GM12878 (cell line): ENCODE measurements at regions not wholly inside any gene's neighbourhood (a gene's known extent, or its start where the extent isn't known, plus 50 kb on each side); places are given as distances from the start of the nearest gene placed in this dataset.

Experiments
- ATAC-seq: fragments of 200-7000 bp; cut with Tn5 transposase; 3 replicates; pipeline ENCODE4 v1.9.1; 2020; ENCODE audit warnings: mild to moderate bottlenecking, moderate library complexity
- BruUV-seq: library from RNA; stranded (reverse); fragments of 400-500 nt; replicated peaks from 2 replicates; lab custom pipeline; 2021; lab: Mats Ljungman, UMichigan
- CTCF ChIA-PET: fragments of 300-600 bp; sonication (Branson Sonifier 250); formaldehyde crosslinking; extraction: SDS; loops from one replicate; lab custom pipeline; 2021; ENCODE audit warnings: inconsistent platforms; lab: Yijun Ruan, JAX
- POLR2A ChIA-PET: fragments of 350-600 bp; formaldehyde crosslinking; extraction: SDS; loops from one replicate; lab custom pipeline; 2021; ENCODE audit warnings: inconsistent platforms; lab: Charles Lee
- RAD21 ChIA-PET: fragments of 300-600 bp; sonication (Branson Sonifier 250); formaldehyde crosslinking; loops from one replicate; lab custom pipeline; 2023; ENCODE audit warnings: antibody characterized with exemption; ENCODE audit not compliant: unreplicated experiment; lab: Charles Lee
- SMC1A ChIA-PET: fragments of 300-600 bp; sonication (Branson Sonifier 250); formaldehyde crosslinking; loops from one replicate; lab custom pipeline; 2023; ENCODE audit not compliant: unreplicated experiment, uncharacterized antibody; lab: Charles Lee
- DNase-seq: peaks from one replicate; pipeline ENCODE4 v3.0.0-alpha.2; 2011; ENCODE audit warnings: low read depth, low spot score
- FAIRE-seq: peaks from 3 replicates; lab custom pipeline; 2011; peaks lifted over from hg19 to GRCh38; lab: Jason Lieb, UNC
- H2AFZ ChIP-seq: 2 replicates; pipeline ENCODE4 v1.6.0; 2011; ENCODE audit warnings: low read depth, low read length, control low read depth; ENCODE audit not compliant: control insufficient read depth
- H3K27ac ChIP-seq: 2 replicates; pipeline ENCODE4 v1.5.1; 2011; ENCODE audit warnings: control low read depth; ENCODE audit not compliant: control insufficient read depth, insufficient read depth
- H3K27me3 ChIP-seq, 2 experiments: replicated peaks in 1 of 2; 2 replicates each; pipeline versions ENCODE4 v1.6.0 to v1.6.1; 2011; ENCODE audit warnings: low read length in 1 of 2; ENCODE audit not compliant: control insufficient read depth in 2 of 2, insufficient read depth in 2 of 2
- H3K36me3 ChIP-seq, 2 experiments: 2 replicates each; pipeline ENCODE4 v1.5.1; 2011; ENCODE audit warnings: low read length in 1 of 2; ENCODE audit not compliant: control insufficient read depth in 2 of 2, insufficient read depth in 2 of 2
- H3K4me1 ChIP-seq: 2 replicates; pipeline ENCODE4 v1.6.1; 2011; ENCODE audit warnings: mild to moderate bottlenecking, low read length, moderate library complexity, mixed read lengths; ENCODE audit not compliant: control insufficient read depth, insufficient read depth
- H3K4me2 ChIP-seq: 2 replicates; pipeline ENCODE4 v1.6.0; 2011; ENCODE audit warnings: control low read depth; ENCODE audit not compliant: control insufficient read depth, insufficient read depth
- H3K4me3 ChIP-seq: fragments of 200-600 bp; sonication (generic); 2 replicates; pipeline ENCODE4 v1.5.1; 2016
- H3K79me2 ChIP-seq: 2 replicates; pipeline ENCODE4 v1.6.0; 2011; ENCODE audit warnings: low read length; ENCODE audit not compliant: control insufficient read depth, insufficient read depth
- H3K9ac ChIP-seq: 2 replicates; pipeline ENCODE4 v1.8.0; 2011; ENCODE audit warnings: low read length, control low read depth, mixed read lengths; ENCODE audit not compliant: control insufficient read depth, insufficient read depth
- H3K9me3 ChIP-seq: replicated peaks from 3 replicates; pipeline ENCODE4 v1.5.1; 2011; ENCODE audit warnings: mild to moderate bottlenecking, low read length; ENCODE audit not compliant: control insufficient read depth, insufficient read depth
- H4K20me1 ChIP-seq: 2 replicates; pipeline ENCODE4 v1.6.0; 2011; ENCODE audit not compliant: control insufficient read depth, insufficient read depth
- BCL11A ChIP-seq: IDR thresholded peaks from 2 replicates; pipeline ENCODE4 v1.6.1; 2011; ENCODE audit warnings: low read depth, low read length
- CBFB ChIP-seq: IDR thresholded peaks from 2 replicates; pipeline ENCODE4 v1.6.1; 2016; ENCODE audit warnings: antibody characterized with exemption, low read depth
- CEBPB ChIP-seq, 2 experiments: fragments of 150-350 bp in 1 of 2; IDR thresholded peaks; 2 replicates each; pipeline ENCODE4 v1.6.1; 2012 to 2014; ENCODE audit warnings: low read depth in 2 of 2, low read length in 2 of 2, borderline replicate concordance in 1 of 2, inconsistent platforms in 1 of 2
- CHD1 ChIP-seq: IDR thresholded peaks from 2 replicates; pipeline ENCODE4 v1.6.1; 2012; ENCODE audit warnings: low read depth, low read length, improper control_type of control experiment
- E4F1 ChIP-seq: fragments of 450-650 bp; IDR thresholded peaks from 2 replicates; pipeline ENCODE4 v1.6.1; 2018; ENCODE audit warnings: borderline replicate concordance, mild to moderate bottlenecking; ENCODE audit not compliant: partially characterized antibody
- EP300 ChIP-seq, 2 experiments: fragments of 150-350 bp in 1 of 2; IDR thresholded peaks; 2 replicates each; pipeline ENCODE4 v1.6.1; 2011 to 2012; ENCODE audit warnings: low read depth in 2 of 2, low read length in 2 of 2, borderline replicate concordance in 1 of 2, improper control_type of control experiment in 1 of 2, inconsistent platforms in 1 of 2; ENCODE audit not compliant: control insufficient read depth in 1 of 2
- FOS ChIP-seq: IDR thresholded peaks from 3 replicates; pipeline ENCODE4 v1.6.1; 2011; ENCODE audit warnings: borderline replicate concordance; ENCODE audit not compliant: insufficient read length; ENCODE audit errors: extremely low read depth
- NRF1 ChIP-seq: conservative IDR thresholded peaks from 2 replicates; pipeline ENCODE4 v1.6.1; 2011; ENCODE audit warnings: mild to moderate bottlenecking, low read depth, low read length, improper control_type of control experiment
- RELB ChIP-seq: fragments of 450-650 bp; IDR thresholded peaks from 2 replicates; pipeline ENCODE4 v1.6.1; 2017; ENCODE audit warnings: low read depth, mild to moderate bottlenecking, moderate library complexity
- SKIL ChIP-seq: fragments of 450-650 bp; IDR thresholded peaks from 2 replicates; pipeline ENCODE4 v1.6.1; 2017; ENCODE audit warnings: mild to moderate bottlenecking, low read depth, inconsistent platforms; ENCODE audit not compliant: poor library complexity, severe bottlenecking
- SUZ12 ChIP-seq: fragments of 200-600 bp; sonication (generic); IDR thresholded peaks from one replicate; pipeline ENCODE4 v1.6.1; 2018; ENCODE audit warnings: antibody characterized with exemption, mild to moderate bottlenecking; ENCODE audit not compliant: unreplicated experiment
- TBL1XR1 ChIP-seq: IDR thresholded peaks from 2 replicates; pipeline ENCODE4 v1.6.1; 2012; ENCODE audit warnings: low read depth, low read length, improper control_type of control experiment
- USF2 ChIP-seq: IDR thresholded peaks from 2 replicates; pipeline ENCODE4 v1.6.1; 2011; ENCODE audit warnings: low read depth, low read length, improper control_type of control experiment, borderline replicate concordance
- WGBS: methylation state at CpG from one replicate; pipeline ENCODE4 v1.1.6; 2016; ENCODE audit warnings: low lambda C conversion rate; ENCODE audit not compliant: insufficient replicate concordance, insufficient coverage; ENCODE audit errors: missing lambda C conversion rate; 5-methylcytosine and 5-hydroxymethylcytosine counted together
- in situ Hi-C: fragments of 300-500 bp; cut with MboI; formaldehyde crosslinking; loops from 9 replicates; pipeline ENCODE4 v1.14.3; 2018; ENCODE audit warnings: mixed read lengths
- intact Hi-C: fragments of 100-400 bp; cut with micrococcal nuclease; formaldehyde crosslinking; loops from one replicate; pipeline ENCODE4 v1.14.2; 2022; ENCODE audit not compliant: unreplicated experiment

GRCh38 chr11:122359081-122359571 lies 243.1 kb upstream of the BLID start:
- H2AFZ ChIP-seq: no peak overlapping the region
- DNase-seq (no peak), ATAC-seq (no peak), FAIRE-seq (no peak)
- WGBS: 30% methylated on average over 9 of the region's 11 CpGs
- no peaks in the 10 kb centered on the region for H3K4me1 ChIP-seq
- H3K36me3 ChIP-seq: no peaks in the 10 kb centered on the region
- H3K9me3 ChIP-seq: no peaks in the 10 kb centered on the region
- TF ChIP-seq RELB (no peak), E4F1 (no peak), EP300 (IDR thresholded peaks at IDR 0.05; ENCODE audit: borderline replicate concordance in 1 of 2, control insufficient read depth in 1 of 2, low read depth in 2 of 2, low read length in 2 of 2) (no peak), CEBPB (IDR thresholded peaks at IDR 0.05; ENCODE audit: borderline replicate concordance in 1 of 2, low read depth in 2 of 2, low read length in 2 of 2) (no peak), NRF1 (no peak), CBFB (no peak), USF2 (no peak), SUZ12 (no peak), TBL1XR1 (no peak), FOS (no peak), CHD1 (no peak), BCL11A (no peak), SKIL (no peak)
- H3K4me2 ChIP-seq: no peak overlapping the region
- no peaks in the 10 kb centered on the region; a peak in 1 of 4 replicates for H3K27me3 ChIP-seq
- H4K20me1 ChIP-seq: no peaks in the 10 kb centered on the region
- H3K79me2 ChIP-seq: no peaks in the 10 kb centered on the region
- RAD21 ChIA-PET: no interaction called here
- no peak overlapping the region for H3K9ac ChIP-seq
- POLR2A ChIA-PET: no interaction called here
- CTCF ChIA-PET: no interaction called here
- intact Hi-C loops (no loop called here), in situ Hi-C loops (no loop called here)
- no TSS peak for BruUV-seq
- SMC1A ChIA-PET: no interaction called here
- H3K4me3 ChIP-seq: no peak overlapping the region
- no peak overlapping the region for H3K27ac ChIP-seq
